Urothelium cell line (cell line): ENCODE measurements at regions not wholly inside any gene's neighbourhood (a gene's known extent, or its start where the extent isn't known, plus 50 kb on each side); places are given as distances from the start of the nearest gene placed in this dataset.
A peak's percentile ranks its signal among the peaks of the same experiment; 100 is the strongest.

Experiments used
- DNase-seq: peaks from one replicate; pipeline ENCODE4 v3.0.0; 2011; ENCODE audit warnings: low spot score, mixed read lengths
- FAIRE-seq: peaks from 2 replicates; lab custom pipeline; 2011; peaks lifted over from hg19 to GRCh38; lab: Jason Lieb, UNC

DNA sequence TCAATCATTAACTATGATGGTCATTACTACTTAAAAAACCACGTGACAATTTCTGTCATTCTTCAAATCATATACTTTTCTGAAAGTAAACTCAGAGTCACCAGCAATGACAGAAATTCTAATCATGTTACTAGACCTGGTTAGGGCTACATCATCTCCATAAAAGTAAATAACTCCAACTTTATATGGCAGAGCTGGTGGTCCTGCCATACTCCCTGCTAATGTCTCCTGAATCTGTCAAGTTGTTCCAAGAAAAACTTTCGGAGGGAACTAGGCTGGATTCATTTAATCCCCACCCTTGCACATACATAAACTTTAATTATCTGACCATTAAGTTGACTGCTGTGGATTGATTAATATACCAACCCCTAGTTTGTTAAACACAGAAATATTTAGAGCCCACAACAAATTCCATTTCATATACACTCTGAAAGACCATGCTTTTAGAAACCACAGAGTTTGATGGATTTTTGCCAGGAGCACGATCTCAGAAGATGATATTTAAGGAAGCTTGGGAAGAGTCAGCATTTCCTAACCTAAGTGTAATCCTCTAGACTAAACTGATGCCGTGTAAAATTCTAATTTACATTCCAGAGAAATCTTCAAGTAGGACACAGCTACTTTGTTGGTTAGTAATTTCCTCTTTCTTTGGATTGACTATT, 577.0 kb downstream of the FAT4 start:
- no peak for FAIRE-seq
- peak; percentile 2 for DNase-seq

DNA sequence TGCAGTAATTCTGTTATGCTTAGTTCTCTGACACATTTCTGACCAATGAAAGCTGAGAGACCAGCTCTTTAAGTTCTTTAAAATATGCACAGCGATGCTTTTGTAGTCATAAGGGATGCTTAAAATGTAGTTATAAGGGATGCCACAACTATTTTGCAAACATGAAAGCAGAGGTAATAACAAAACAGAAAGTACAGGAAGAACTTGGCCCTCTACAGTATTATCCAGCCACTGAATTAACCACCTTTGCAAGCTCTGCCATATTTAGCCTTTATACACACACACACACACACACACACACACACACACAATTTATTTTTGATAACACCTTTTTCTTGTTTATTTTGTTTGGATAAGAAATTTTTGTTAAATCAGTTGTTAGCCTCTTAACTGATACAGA, 590.0 kb downstream of the FAT4 start:
- DNase-seq (no peak), FAIRE-seq (no peak)

DNA sequence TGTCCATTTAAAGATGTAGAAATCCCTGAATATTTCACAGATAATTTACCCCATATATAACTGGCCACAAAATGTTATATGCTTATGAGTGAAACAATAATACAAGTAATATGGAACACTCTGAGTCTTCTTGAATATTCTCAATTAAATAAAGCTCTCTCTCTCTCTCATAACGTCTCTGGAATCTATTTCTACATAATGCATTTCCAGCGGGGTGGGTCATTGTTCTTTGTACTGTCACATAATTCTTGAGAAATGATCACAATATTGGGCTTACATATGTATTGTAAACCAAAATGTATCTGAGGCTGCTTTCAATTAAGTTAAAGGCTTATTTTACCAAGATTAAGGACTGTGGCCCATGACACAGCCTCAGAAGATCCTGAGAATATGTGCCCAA, 596.3 kb downstream of the FAT4 start:
- FAIRE-seq (no peak), DNase-seq (no peak)

DNA sequence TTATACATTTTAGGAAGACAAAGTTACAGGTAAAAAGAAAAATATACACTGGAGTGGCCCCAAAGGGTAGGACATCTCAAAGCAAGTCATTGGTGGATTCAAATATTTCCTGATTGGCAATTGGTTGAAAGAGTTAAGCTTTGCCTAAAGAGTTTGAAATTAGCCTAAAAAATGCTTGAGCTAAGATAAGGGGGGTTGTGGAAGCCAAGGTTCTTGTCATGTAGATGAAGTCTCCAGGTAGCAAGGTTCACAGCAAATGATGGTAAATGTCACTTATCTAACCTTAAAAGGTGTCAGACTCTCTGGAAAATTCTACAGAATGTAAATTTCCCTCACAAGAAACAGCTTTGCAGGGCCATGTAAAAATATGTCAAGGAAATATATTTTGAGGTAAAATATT, 596.7 kb downstream of the FAT4 start:
- DNase-seq (no peak), FAIRE-seq (no peak)

DNA sequence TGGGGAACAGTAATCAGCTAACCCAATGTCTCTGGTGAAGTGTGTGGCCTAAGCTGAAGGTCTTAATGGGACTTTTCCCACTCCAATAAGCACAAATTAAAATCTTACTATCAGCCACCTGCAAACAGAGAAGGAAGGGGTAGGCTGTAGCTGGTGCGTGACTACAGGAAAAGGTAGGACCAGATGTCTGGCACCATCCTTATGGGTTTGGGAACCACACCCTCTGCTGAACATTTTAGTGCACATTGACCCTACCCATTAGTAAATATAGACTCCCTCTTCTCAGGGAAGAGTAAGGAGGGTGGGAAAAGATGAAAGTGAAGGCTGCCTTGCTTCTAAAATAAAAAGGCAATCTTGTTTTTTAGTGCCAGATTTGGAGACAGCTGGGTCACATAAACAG, 602.8 kb downstream of the FAT4 start:
- DNase-seq (no peak), FAIRE-seq (no peak)

DNA sequence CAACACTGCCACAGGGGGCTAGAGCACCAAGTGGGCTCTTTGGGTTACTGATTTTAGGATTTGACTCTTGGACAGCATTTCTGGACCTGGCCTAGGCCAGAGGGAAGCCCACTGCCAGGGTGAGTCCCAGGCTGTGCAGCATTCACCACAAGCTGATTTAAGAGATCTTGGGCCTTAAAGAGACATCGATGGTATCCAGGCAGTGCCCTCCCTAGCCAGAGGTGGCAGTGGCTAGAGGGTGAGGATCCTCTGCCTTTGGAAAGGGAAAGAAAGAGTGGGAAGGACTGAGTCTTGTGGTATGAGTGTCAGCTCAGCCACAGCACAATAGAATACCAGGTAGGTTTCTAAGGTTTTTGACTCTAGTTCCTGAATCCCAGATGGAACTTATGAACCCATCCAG, 613.9 kb downstream of the FAT4 start:
- FAIRE-seq = no peak
- DNase-seq = no peak

DNA sequence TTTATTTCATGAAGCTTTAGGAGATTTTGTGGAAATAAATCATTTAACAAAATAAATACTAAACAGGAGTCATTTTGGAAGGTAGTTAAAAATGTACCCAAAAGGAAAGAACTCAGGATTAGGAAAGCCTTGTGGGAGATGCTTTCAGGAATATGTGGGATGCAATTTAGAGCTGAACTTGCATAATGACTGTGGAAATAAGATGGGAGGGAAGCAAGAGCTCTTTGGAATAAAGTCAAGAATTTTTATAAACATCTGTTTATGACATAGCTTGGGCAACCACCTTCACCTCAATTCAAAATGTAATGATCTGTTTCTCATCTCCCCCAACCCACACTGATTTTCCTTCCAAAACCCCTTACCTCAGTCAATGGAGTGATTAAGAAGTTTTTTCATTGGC, 623.8 kb downstream of the FAT4 start:
- DNase-seq (no peak), FAIRE-seq (no peak)

DNA sequence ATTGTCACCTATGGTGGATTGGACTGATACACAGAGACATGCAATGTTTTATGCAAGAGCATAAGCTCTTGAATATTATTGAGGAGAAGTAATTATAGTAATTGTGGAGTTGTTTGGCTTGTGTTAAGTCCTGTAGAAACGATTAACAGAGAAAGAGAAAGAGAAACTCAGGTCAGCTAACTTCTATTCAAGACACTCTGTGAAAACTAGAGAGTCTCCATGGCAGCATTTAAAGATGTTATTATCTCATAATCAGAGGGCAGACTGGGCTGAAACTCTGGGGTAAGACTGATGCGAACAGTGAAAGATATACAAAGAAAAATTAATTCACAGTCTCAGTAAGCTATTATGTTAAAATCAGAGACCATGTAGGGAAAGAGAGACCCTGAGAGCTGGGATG, 625.7 kb downstream of the FAT4 start:
- DNase-seq (no peak), FAIRE-seq (no peak)

DNA sequence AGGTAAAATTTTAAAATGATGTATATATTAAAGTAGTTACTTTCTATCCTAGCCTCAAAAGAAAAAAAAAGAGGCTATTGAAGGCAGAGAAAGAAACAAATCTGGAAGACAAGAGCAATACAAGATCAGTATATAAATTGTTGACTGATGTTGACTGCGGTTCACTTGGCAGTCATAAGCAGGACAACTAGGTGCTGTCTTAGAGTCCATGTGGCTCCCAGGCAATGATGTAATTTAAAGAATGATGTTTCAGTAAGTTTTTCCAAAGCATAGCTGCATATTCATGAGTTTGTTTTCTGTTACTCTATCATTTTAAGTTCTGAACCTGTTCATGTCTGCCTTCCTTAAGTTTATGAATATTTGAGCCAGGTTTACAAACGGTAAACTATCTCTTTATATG, 630.2 kb downstream of the FAT4 start:
- no peak for DNase-seq
- FAIRE-seq = no peak

DNA sequence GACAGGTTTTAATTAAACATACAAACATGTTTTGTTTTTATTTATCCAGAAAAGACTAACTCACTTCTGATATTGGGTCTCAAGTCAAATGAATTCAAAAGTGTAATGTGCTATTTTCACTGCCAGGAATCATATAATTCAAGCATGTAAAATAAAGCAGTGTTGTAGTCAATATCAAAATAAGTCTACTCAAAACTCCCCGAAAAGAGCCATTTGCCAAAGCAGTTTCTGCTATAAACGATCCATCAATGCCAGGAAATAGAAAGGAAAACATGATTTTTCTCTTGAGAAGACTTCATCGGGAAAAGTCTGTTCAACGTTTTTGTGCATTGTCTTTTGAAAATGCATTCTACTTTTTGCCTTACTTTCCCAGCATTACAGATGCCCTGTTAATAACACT, 633.3 kb downstream of the FAT4 start:
- no peak for DNase-seq
- no peak for FAIRE-seq

DNA sequence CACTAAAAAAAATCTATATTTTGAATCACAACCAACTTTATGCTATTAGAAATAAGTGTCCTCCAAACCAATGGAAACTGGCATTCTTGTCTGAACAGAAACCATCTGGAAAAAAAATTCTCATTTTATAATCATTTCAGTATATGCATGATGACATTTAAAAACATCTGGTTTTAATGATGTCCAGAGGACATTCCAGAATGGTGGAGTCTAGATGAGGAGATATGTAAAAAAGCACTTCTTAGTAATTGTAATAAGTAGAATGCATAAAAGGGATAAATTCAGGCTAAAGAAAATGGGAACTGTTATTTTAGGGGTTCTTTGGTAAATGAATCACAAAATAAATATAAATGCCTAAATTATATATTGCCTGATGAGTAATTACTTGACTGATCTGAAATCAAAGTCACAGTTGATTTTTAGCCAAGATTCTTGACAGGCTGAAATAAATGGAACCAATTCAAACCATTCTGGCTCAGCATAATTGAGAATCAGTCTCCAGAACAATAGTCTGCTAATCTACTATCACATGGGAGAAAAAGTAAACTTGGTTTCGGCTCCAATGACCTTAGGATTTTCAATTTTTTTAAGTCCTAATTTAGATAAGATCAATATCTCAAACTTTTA, 636.6 kb downstream of the FAT4 start:
- DNase-seq = no peak
- FAIRE-seq = no peak

DNA sequence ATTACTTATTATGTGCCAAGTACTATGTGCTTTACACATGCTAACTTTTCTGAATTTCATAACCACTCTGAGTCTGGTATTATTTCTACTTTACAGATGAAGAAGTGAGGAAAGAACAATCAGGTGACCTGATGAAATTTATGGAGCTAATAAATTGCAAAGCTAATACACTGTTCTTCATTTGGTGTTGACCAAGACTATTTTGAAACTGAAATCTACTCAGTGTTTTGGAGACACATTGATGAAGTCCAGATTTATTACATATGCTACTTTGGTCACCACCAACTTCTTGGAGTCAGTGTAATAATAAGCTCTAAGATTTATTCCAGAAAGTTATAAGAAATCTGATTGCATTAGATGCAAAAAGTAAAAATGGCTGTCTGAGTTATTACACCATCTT, 637.9 kb downstream of the FAT4 start:
- no peak for FAIRE-seq
- DNase-seq = no peak

DNA sequence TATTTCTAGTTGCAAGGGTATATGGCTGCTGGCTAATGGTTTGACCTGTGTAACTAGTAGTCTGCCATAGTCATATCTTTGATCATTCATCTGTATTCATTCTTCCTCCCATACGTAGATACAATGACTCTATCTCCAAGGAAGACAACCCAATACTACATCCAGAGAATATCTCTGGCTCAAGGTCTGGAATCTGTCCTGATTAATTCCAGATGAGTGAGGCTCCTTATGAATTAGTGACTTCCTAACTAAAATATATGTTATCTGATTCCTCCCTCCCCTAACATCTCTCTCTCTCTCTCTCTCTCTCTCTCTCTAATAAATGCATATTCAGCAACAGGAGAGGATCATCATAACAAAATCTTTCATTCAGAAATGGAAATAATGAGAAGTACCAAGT, 641.5 kb downstream of the FAT4 start:
- FAIRE-seq = no peak
- no peak for DNase-seq

DNA sequence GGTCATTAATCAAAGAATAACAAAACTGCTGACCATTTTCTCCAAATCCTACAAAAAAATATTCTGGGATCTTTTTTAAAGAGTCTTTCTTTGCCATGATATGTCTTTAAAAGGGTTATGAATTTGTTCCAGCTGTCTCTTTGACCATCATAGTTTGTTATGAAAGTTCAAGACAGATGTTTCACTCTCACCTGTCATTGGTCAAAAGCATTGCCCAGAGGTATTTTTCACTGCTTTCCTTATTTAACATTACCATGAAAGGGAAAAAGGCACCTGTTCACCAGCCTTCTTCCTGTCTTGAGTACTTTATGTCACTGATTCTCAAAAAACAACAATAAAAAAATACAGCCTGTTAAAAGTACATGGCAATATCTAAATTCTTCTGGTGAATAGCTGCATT, 643.8 kb downstream of the FAT4 start:
- DNase-seq = no peak
- no peak for FAIRE-seq

DNA sequence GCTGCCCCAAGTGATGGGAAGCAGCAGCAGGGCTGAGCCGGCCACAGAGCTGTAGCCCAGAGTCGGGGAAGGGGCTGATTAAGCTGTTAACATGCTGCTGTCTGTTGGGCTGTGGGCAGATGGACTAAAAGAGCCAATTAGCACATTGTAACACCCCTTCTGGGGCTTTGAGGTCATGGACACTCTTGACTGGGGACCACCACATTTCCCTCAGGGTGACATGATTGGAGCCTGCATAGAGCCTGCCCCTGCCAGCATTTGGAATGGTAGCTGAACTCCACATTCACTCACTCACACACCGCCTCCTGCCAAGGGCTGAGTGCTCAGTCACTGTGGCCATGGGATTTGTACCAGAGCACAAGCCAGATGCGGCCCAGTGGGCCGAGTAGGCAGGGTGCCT, 646.9 kb downstream of the FAT4 start:
- FAIRE-seq (no peak), DNase-seq (no peak)

DNA sequence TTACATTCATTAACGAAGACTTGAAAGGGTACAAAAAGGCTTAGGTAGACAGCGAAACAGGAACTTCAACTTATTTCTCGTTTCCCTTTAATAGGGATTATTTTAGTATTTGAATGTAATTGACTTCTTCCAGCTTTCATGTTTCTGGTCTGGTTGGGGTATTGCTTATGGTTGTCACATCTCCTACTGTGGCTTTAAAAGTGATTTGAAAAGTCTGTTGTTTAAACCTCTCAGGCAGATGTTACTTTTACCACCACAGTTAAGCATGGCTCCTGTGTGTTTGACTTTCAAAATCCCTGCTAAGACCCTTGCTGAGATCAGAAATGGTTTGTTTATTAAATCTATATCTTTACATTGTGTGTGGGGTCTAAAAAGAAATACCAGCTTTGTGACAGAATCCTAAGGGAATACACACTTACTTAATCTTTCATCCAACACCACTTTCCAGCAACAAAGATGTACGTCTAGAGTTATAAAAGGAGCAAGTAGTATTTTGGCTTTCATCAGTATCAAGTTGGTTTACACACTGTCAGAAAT, 661.2 kb downstream of the FAT4 start:
- no peak for FAIRE-seq

DNA sequence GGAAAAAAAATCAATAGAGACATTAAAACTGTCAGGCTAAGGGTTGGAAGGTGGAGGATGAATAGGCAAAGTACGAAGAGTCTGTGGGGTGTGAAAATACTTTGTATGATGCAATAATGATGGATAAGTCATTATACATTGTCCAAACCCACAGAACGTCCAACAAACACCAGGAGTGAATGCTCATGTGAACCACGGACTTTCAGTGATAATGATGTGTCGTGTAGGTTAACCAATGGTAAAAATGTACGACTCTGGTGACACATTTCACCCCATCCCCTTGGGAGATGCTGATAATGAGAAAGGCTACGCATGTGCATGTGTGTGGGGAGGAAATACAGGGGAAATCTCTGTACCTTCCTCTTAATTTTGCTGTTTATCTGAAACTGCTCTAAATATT, 665.2 kb downstream of the FAT4 start:
- no peak for FAIRE-seq
- no peak for DNase-seq

More for the DNA sequence above, 661.2 kb downstream of the FAT4 start:
- no peak for DNase-seq

DNA sequence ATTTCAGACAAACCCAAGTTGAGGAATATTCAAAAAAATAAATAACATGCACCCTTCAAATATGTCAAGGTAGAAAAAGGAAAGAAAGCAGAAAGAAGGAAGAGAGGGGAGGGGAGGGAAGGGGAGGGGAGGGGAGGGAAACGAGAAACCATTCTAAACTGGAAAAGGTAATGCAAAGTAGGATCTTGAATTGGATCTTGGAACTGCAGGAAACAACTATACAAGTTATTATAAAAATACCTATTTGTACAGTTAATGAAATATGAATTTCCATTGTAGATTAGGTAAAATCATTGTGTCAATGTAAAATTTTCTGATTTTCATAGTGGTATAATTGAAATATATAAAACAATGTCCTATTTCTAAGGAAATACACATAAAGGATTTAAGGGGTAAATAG, 668.4 kb downstream of the FAT4 start:
- no peak for DNase-seq
- FAIRE-seq = no peak

DNA sequence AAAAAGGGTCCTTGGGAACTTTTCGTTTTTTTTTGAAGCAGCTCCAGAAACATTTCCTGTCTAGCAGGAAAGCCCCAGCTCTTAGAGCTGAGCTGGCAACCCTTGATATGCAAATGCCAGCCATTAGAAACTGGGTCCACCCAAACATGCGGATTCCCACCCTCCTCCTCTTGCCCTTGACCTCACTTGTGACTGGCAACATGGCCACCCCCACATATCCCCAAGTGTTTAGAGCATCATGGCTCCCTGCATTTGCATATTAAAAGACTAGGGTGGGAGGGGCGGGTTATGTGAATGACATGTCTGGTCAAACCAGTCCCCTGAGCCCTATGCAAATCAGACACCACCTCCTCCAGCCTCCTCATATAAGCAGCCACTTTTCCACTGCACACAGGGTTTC, 671.1 kb downstream of the FAT4 start:
- FAIRE-seq (no peak), DNase-seq (no peak)

DNA sequence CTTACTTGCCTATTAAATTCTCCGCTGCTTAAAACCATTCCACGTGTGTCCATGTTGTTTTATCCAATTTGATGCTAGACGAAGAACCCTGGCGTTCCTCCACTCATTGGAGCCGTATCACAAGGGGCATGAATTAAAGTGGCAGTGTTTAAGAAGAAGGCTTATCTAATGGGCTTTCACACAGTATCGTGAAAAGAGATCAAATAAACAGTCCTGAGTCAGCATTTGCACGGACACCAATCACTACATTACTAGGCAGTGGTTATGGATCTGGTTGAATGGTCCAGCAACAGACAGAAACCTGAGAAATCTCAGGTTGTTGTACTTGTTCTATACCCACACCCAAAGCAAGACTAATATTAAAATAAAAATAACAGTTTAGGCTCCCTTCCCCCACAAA, 671.6 kb downstream of the FAT4 start:
- DNase-seq = no peak
- no peak for FAIRE-seq

DNA sequence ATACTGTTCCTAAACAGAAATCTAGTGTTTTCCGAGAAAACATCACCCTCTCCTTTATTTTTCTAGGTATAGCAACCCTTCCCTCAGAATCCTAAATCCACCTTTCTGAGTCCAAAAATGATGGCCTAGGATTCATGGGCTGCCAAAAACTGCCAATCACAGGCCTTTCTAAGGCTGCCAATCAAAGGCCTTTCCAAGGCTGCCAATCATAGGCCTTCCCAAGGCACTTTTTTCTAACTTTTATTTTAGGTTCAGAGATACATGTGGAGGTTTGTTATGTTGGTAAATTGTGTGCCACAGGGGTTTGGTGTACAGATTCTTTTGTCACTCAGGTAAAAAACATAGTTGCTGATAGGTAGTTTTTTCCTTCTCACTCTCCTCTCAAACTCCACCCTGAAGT, 673.7 kb downstream of the FAT4 start:
- no peak for DNase-seq
- no peak for FAIRE-seq

DNA sequence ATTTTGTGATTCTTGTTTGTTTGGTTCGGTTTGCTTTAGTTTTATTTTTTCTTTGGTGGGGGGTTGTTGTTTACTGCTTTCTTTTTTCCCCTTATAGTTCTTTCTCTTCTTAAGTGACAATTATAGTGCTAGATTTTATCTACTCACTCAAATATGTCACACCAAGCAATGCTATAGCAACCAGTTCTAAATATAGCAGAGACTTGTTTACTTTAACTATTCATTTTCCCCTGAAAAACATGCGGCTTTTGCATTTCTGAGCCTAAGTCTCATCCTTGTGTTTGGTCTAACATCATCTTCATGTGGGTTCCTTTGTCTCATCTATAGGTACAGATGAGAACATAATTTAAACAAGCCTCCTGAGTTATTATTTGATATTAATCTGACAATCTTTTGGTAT, 676.6 kb downstream of the FAT4 start:
- FAIRE-seq (no peak), DNase-seq (no peak)

DNA sequence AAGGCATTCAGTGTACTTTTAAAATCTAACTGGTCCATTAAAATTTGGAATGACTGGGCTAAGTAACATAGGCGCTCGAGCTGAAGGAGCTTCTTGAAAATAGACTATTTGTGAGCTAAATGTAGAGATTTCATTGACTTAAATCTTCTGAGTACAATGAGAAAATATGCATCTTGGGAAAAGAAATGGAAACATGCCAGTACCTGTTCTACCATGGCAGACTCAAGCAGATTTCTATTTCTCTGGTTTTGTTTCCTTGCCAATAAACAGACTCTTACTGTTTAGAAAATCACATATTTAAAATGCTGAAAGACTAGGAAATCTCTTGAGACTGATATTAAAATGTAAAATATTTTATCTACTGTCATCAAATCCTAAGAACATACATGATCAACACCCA, 678.1 kb downstream of the FAT4 start:
- FAIRE-seq (no peak), DNase-seq (no peak)
